ENCODE measurements at regions not wholly inside any gene's neighbourhood (a gene's known extent, or its start where the extent isn't known, plus 50 kb on each side); places are given as distances from the start of the nearest gene placed in this dataset.

- no peak for DNase-seq
- Histone ChIP-seq H3K4me1 (ENCODE audit: control insufficient read depth, insufficient read depth, low read length) (no peaks in the 10 kb centered on the region), H3K4me3 (ENCODE audit: low read length) (no peak overlapping the region), H3K27ac (ENCODE audit: low read length) (no peak overlapping the region), H3K9me3 (replicated peaks; ENCODE audit: control insufficient read depth, low read depth, low read length) (no peaks in the 10 kb centered on the region), H3K27me3 (ENCODE audit: control insufficient read depth, insufficient read depth, low read length) (peaks cover 39% of the 10 kb centered on the region), H3K36me3 (ENCODE audit: control insufficient read depth, insufficient read depth, low read length) (no peaks in the 10 kb centered on the region)
- 50% methylated on average over 6 of the region's 9 CpGs for WGBS (ENCODE audit: insufficient coverage)
Measured at GRCh38 chr1:5455056-5455455, 537.2 kb downstream of the NPHP4 start.

GRCh38 chr1:5453347-5453746, 538.9 kb downstream of the NPHP4 start:
- no peak overlapping the region for H3K27ac ChIP-seq (ENCODE audit: low read length)
- WGBS (ENCODE audit: insufficient coverage): 67% methylated on average over 5 of the region's 8 CpGs
- no peaks in the 10 kb centered on the region for H3K9me3 ChIP-seq (replicated peaks; ENCODE audit: control insufficient read depth, low read depth, low read length)
- H3K36me3 ChIP-seq (ENCODE audit: control insufficient read depth, insufficient read depth, low read length): no peaks in the 10 kb centered on the region
- no peak overlapping the region for H3K4me3 ChIP-seq (ENCODE audit: low read length)
- no peaks in the 10 kb centered on the region for H3K4me1 ChIP-seq (ENCODE audit: control insufficient read depth, insufficient read depth, low read length)
- no peak for DNase-seq
- peaks cover 41% of the 10 kb centered on the region for H3K27me3 ChIP-seq (ENCODE audit: control insufficient read depth, insufficient read depth, low read length)

GRCh38 chr1:5451671-5452070, 540.6 kb downstream of the NPHP4 start:
- DNase-seq: no peak
- no peaks in the 10 kb centered on the region for H3K4me1 ChIP-seq (ENCODE audit: control insufficient read depth, insufficient read depth, low read length)
- no peak overlapping the region for H3K27ac ChIP-seq (ENCODE audit: low read length)
- no peak overlapping the region for H3K4me3 ChIP-seq (ENCODE audit: low read length)
- H3K27me3 ChIP-seq (ENCODE audit: control insufficient read depth, insufficient read depth, low read length): peaks cover 52% of the 10 kb centered on the region
- H3K9me3 ChIP-seq (replicated peaks; ENCODE audit: control insufficient read depth, low read depth, low read length): no peaks in the 10 kb centered on the region
- H3K36me3 ChIP-seq (ENCODE audit: control insufficient read depth, insufficient read depth, low read length): no peaks in the 10 kb centered on the region
- WGBS (ENCODE audit: insufficient coverage): 34% methylated on average over 11 of the region's 11 CpGs

GRCh38 chr1:5448486-5448885, 543.7 kb downstream of the NPHP4 start:
- Histone ChIP-seq H3K4me1 (ENCODE audit: control insufficient read depth, insufficient read depth, low read length) (no peaks in the 10 kb centered on the region), H3K27me3 (ENCODE audit: control insufficient read depth, insufficient read depth, low read length) (peaks cover 31% of the 10 kb centered on the region), H3K27ac (ENCODE audit: low read length) (no peak overlapping the region), H3K4me3 (ENCODE audit: low read length) (no peak overlapping the region), H3K9me3 (replicated peaks; ENCODE audit: control insufficient read depth, low read depth, low read length) (no peaks in the 10 kb centered on the region), H3K36me3 (ENCODE audit: control insufficient read depth, insufficient read depth, low read length) (no peaks in the 10 kb centered on the region)
- no peak for DNase-seq
- WGBS (ENCODE audit: insufficient coverage): 72% methylated on average over 4 of the region's 6 CpGs

GRCh38 chr1:5447503-5447960, 544.7 kb downstream of the NPHP4 start:
- no peak overlapping the region for H3K27ac ChIP-seq (ENCODE audit: low read length)
- H3K36me3 ChIP-seq (ENCODE audit: control insufficient read depth, insufficient read depth, low read length): no peaks in the 10 kb centered on the region
- no peaks in the 10 kb centered on the region for H3K9me3 ChIP-seq (replicated peaks; ENCODE audit: control insufficient read depth, low read depth, low read length)
- whole genome bisulfite sequencing (ENCODE audit: insufficient coverage): 0% methylated on average over 1 of the region's 6 CpGs
- H3K4me1 ChIP-seq (ENCODE audit: control insufficient read depth, insufficient read depth, low read length): no peaks in the 10 kb centered on the region
- peaks cover 30% of the 10 kb centered on the region for H3K27me3 ChIP-seq (ENCODE audit: control insufficient read depth, insufficient read depth, low read length)
- H3K4me3 ChIP-seq (ENCODE audit: low read length): no peak overlapping the region
- DNase-seq: no peak

GRCh38 chr1:5444396-5444795, 547.8 kb downstream of the NPHP4 start:
- no peaks in the 10 kb centered on the region for H3K9me3 ChIP-seq (replicated peaks; ENCODE audit: control insufficient read depth, low read depth, low read length)
- no peaks in the 10 kb centered on the region for H3K36me3 ChIP-seq (ENCODE audit: control insufficient read depth, insufficient read depth, low read length)
- no peak overlapping the region for H3K27ac ChIP-seq (ENCODE audit: low read length)
- WGBS (ENCODE audit: insufficient coverage): 80% methylated on average over 6 of the region's 6 CpGs
- no peak for DNase-seq
- peaks cover 21% of the 10 kb centered on the region for H3K27me3 ChIP-seq (ENCODE audit: control insufficient read depth, insufficient read depth, low read length)
- H3K4me1 ChIP-seq (ENCODE audit: control insufficient read depth, insufficient read depth, low read length): no peaks in the 10 kb centered on the region
- no peak overlapping the region for H3K4me3 ChIP-seq (ENCODE audit: low read length)

GRCh38 chr1:5436808-5437207, 555.4 kb downstream of the NPHP4 start:
- H3K36me3 ChIP-seq (ENCODE audit: control insufficient read depth, insufficient read depth, low read length): no peaks in the 10 kb centered on the region
- H3K27me3 ChIP-seq (ENCODE audit: control insufficient read depth, insufficient read depth, low read length): peaks cover 14% of the 10 kb centered on the region
- DNase-seq: no peak
- H3K4me1 ChIP-seq (ENCODE audit: control insufficient read depth, insufficient read depth, low read length): no peaks in the 10 kb centered on the region
- no peak overlapping the region for H3K27ac ChIP-seq (ENCODE audit: low read length)
- no peak overlapping the region for H3K4me3 ChIP-seq (ENCODE audit: low read length)
- H3K9me3 ChIP-seq (replicated peaks; ENCODE audit: control insufficient read depth, low read depth, low read length): no peaks in the 10 kb centered on the region
- WGBS (ENCODE audit: insufficient coverage): 70% methylated on average over 2 of the region's 2 CpGs

GRCh38 chr1:5435414-5435813, 556.8 kb downstream of the NPHP4 start:
- WGBS (ENCODE audit: insufficient coverage): 81% methylated on average over 2 of the region's 6 CpGs
- no peaks in the 10 kb centered on the region for H3K36me3 ChIP-seq (ENCODE audit: control insufficient read depth, insufficient read depth, low read length)
- H3K27me3 ChIP-seq (ENCODE audit: control insufficient read depth, insufficient read depth, low read length): peaks cover 15% of the 10 kb centered on the region
- no peak overlapping the region for H3K4me3 ChIP-seq (ENCODE audit: low read length)
- DNase-seq: no peak
- H3K4me1 ChIP-seq (ENCODE audit: control insufficient read depth, insufficient read depth, low read length): no peaks in the 10 kb centered on the region
- H3K27ac ChIP-seq (ENCODE audit: low read length): no peak overlapping the region
- H3K9me3 ChIP-seq (replicated peaks; ENCODE audit: control insufficient read depth, low read depth, low read length): no peaks in the 10 kb centered on the region

GRCh38 chr1:5432436-5432835, 559.8 kb downstream of the NPHP4 start:
- no peaks in the 10 kb centered on the region for H3K9me3 ChIP-seq (replicated peaks; ENCODE audit: control insufficient read depth, low read depth, low read length)
- no peak for DNase-seq
- WGBS (ENCODE audit: insufficient coverage): 68% methylated on average over 4 of the region's 5 CpGs
- H3K4me1 ChIP-seq (ENCODE audit: control insufficient read depth, insufficient read depth, low read length): no peaks in the 10 kb centered on the region
- no peaks in the 10 kb centered on the region for H3K36me3 ChIP-seq (ENCODE audit: control insufficient read depth, insufficient read depth, low read length)
- no peak overlapping the region for H3K4me3 ChIP-seq (ENCODE audit: low read length)
- no peak overlapping the region for H3K27ac ChIP-seq (ENCODE audit: low read length)
- peaks cover 22% of the 10 kb centered on the region for H3K27me3 ChIP-seq (ENCODE audit: control insufficient read depth, insufficient read depth, low read length)

GRCh38 chr1:5430911-5431697, 561.1 kb downstream of the NPHP4 start:
- Histone ChIP-seq H3K9me3 (replicated peaks; ENCODE audit: control insufficient read depth, low read depth, low read length) (no peaks in the 10 kb centered on the region), H3K4me1 (ENCODE audit: control insufficient read depth, insufficient read depth, low read length) (no peaks in the 10 kb centered on the region), H3K36me3 (ENCODE audit: control insufficient read depth, insufficient read depth, low read length) (no peaks in the 10 kb centered on the region), H3K27me3 (ENCODE audit: control insufficient read depth, insufficient read depth, low read length) (peaks cover 27% of the 10 kb centered on the region), H3K4me3 (ENCODE audit: low read length) (no peak overlapping the region), H3K27ac (ENCODE audit: low read length) (no peak overlapping the region)
- 58% methylated on average over 10 of the region's 15 CpGs for WGBS (ENCODE audit: insufficient coverage)
- DNase-seq: no peak

- peaks cover 33% of the 10 kb centered on the region for H3K27me3 ChIP-seq (ENCODE audit: control insufficient read depth, insufficient read depth, low read length)
- 55% methylated on average over 3 of the region's 4 CpGs for WGBS (ENCODE audit: insufficient coverage)
- no peaks in the 10 kb centered on the region for H3K9me3 ChIP-seq (replicated peaks; ENCODE audit: control insufficient read depth, low read depth, low read length)
- no peaks in the 10 kb centered on the region for H3K36me3 ChIP-seq (ENCODE audit: control insufficient read depth, insufficient read depth, low read length)
- DNase-seq: no peak
- H3K27ac ChIP-seq (ENCODE audit: low read length): no peak overlapping the region
- H3K4me1 ChIP-seq (ENCODE audit: control insufficient read depth, insufficient read depth, low read length): no peaks in the 10 kb centered on the region
- no peak overlapping the region for H3K4me3 ChIP-seq (ENCODE audit: low read length)
Measured at GRCh38 chr1:5430136-5430535, 562.1 kb downstream of the NPHP4 start.
